Stimulated activated naive CD8-positive, alpha-beta T cell treated with anti-CD3 and anti-CD28 coated beads, Interleukin-15, Interleukin-2, amounts not matched to agents 100 ng/mL and 50 ng/mL, for 24 hours (primary cell): ENCODE measurements at regions not wholly inside any gene's neighbourhood (a gene's known extent, or its start where the extent isn't known, plus 50 kb on each side); places are given as distances from the start of the nearest gene placed in this dataset.

Source experiments
- H3K27ac Mint-ChIP-seq: one replicate; pipeline ENCODE4 v1.8.0; 2021; ENCODE audit warnings: mild to moderate bottlenecking, mixed read lengths
- H3K27me3 Mint-ChIP-seq: one replicate; pipeline ENCODE4 v1.8.0; 2021; ENCODE audit warnings: mixed read lengths
- H3K36me3 Mint-ChIP-seq: one replicate; pipeline ENCODE4 v1.8.0; 2021; ENCODE audit warnings: low read depth, mixed read lengths
- H3K4me1 Mint-ChIP-seq: one replicate; pipeline ENCODE4 v1.8.0; 2021; ENCODE audit warnings: low read depth, mixed read lengths
- H3K4me3 Mint-ChIP-seq: one replicate; pipeline ENCODE4 v1.8.0; 2021; ENCODE audit warnings: mild to moderate bottlenecking, mixed read lengths
- H3K9me3 Mint-ChIP-seq: one replicate; pipeline ENCODE4 v1.8.0; 2021; ENCODE audit warnings: mixed read lengths

GRCh38 chr5:144882739-144883283 is 712.1 kb downstream of the KCTD16 start:
- no peak overlapping the region for H3K27ac Mint-ChIP-seq
- H3K27me3 Mint-ChIP-seq = no peaks in the 10 kb centered on the region
- H3K4me1 Mint-ChIP-seq = no peaks in the 10 kb centered on the region
- H3K9me3 Mint-ChIP-seq = no peaks in the 10 kb centered on the region
- no peaks in the 10 kb centered on the region for H3K36me3 Mint-ChIP-seq
- H3K4me3 Mint-ChIP-seq = no peak overlapping the region

DNA sequence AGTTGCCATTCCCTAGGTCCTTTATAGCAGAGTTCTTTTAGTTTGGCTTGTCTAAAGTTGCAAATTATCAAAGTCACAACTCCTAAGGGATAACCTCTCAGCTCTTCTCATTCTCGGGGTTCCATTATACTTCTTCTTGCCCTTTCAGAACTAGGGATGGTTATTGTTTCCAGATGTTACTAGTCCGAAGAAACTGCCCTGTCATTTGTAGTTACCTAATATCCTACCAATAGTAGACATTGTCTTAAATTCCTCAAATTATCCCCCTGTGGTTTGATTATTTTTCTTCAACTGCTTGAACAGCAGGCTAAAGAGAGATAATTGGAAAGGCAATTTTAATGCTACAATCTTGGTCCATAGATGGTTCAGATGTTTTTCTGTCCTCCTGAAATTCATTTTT is 709.8 kb downstream of the KCTD16 start:
- Mint-ChIP-seq H3K36me3 (no peaks in the 10 kb centered on the region), H3K27me3 (no peaks in the 10 kb centered on the region), H3K4me1 (no peaks in the 10 kb centered on the region), H3K4me3 (no peak overlapping the region), H3K9me3 (no peaks in the 10 kb centered on the region), H3K27ac (no peak overlapping the region)

- H3K27me3 Mint-ChIP-seq = no peaks in the 10 kb centered on the region
- no peaks in the 10 kb centered on the region for H3K9me3 Mint-ChIP-seq
- H3K4me1 Mint-ChIP-seq = no peaks in the 10 kb centered on the region
- H3K4me3 Mint-ChIP-seq = no peak overlapping the region
- no peaks in the 10 kb centered on the region for H3K36me3 Mint-ChIP-seq
- no peak overlapping the region for H3K27ac Mint-ChIP-seq
Measured at GRCh38 chr5:144876990-144877389, 706.3 kb downstream of the KCTD16 start.

- Mint-ChIP-seq H3K9me3 (no peaks in the 10 kb centered on the region), H3K36me3 (no peaks in the 10 kb centered on the region), H3K27me3 (no peaks in the 10 kb centered on the region), H3K4me3 (no peak overlapping the region), H3K27ac (no peak overlapping the region), H3K4me1 (no peaks in the 10 kb centered on the region)
Measured at GRCh38 chr5:144873076-144873475, 702.4 kb downstream of the KCTD16 start.

DNA sequence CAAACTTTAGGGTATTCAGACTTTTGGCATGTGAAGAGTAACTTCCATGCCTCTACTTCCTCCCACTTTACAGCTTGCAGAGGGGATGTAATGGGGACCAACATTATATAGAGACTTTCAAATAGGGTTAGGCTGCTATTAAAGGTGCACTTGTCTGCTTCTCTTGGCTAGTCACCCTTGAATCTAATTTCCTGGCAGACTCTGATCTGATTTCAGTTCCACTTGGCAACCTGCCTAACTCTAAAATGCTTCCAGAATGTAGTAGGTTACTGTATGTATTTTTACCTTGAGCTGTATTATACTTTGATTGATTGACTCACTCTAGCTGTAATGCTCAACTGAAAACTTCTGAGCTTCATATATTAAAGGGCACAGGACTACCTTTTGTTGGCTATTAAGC is 693.4 kb downstream of the KCTD16 start:
- no peaks in the 10 kb centered on the region for H3K27me3 Mint-ChIP-seq
- no peak overlapping the region for H3K4me3 Mint-ChIP-seq
- H3K27ac Mint-ChIP-seq = no peak overlapping the region
- H3K9me3 Mint-ChIP-seq = peaks cover 8% of the 10 kb centered on the region
- no peaks in the 10 kb centered on the region for H3K36me3 Mint-ChIP-seq
- no peaks in the 10 kb centered on the region for H3K4me1 Mint-ChIP-seq

GRCh38 chr5:144857454-144857853 is 686.8 kb downstream of the KCTD16 start:
- Mint-ChIP-seq H3K4me3 (no peak overlapping the region), H3K27me3 (no peaks in the 10 kb centered on the region), H3K9me3 (peaks cover 4% of the 10 kb centered on the region), H3K4me1 (no peaks in the 10 kb centered on the region), H3K27ac (no peak overlapping the region), H3K36me3 (no peaks in the 10 kb centered on the region)

DNA sequence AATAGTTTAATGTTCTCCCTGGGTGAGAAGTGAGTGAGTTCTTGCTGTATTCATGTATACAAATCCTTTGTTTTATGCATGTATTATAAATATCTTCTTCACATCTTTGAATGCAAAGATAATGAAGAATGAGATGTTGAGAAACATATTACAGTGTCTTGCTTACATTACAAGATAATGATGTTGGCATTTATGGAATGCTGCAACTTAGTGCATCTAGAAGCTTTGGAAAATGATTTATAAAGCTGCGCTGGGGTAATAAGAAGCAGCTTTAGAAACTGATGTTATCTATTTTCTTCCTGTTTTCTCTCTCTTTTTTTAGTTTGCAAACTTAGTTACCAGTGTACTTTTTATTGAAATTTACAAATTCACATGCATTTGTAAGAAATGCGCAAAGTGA is 673.4 kb downstream of the KCTD16 start:
- Mint-ChIP-seq H3K4me3 (no peak overlapping the region), H3K27me3 (no peaks in the 10 kb centered on the region), H3K9me3 (peaks cover 12% of the 10 kb centered on the region), H3K27ac (no peak overlapping the region), H3K36me3 (no peaks in the 10 kb centered on the region), H3K4me1 (no peaks in the 10 kb centered on the region)

DNA sequence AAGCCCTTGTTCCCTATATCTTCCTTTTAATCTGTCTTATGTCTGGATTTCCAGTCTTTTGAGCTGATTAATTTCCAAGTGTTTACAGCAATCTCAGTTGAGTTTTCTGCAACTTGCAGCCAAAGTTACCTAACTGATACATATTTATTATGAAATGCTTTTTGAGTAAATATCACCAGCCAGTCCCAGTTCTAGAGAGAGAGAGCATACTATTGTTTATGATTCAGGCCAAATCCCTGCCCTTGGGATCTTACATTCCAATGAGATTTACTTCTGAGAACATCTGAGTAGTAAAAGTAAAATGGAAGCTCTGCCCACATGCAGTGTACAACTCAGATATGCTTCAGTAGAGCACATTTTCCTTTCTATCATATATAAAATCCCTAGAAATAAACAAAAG is 661.7 kb downstream of the KCTD16 start:
- Mint-ChIP-seq H3K27ac (no peak overlapping the region), H3K9me3 (peaks cover 11% of the 10 kb centered on the region), H3K27me3 (no peaks in the 10 kb centered on the region), H3K4me3 (no peak overlapping the region), H3K36me3 (no peaks in the 10 kb centered on the region), H3K4me1 (no peaks in the 10 kb centered on the region)

- H3K27me3 Mint-ChIP-seq = no peaks in the 10 kb centered on the region
- no peaks in the 10 kb centered on the region for H3K4me1 Mint-ChIP-seq
- peaks cover 11% of the 10 kb centered on the region for H3K9me3 Mint-ChIP-seq
- no peak overlapping the region for H3K4me3 Mint-ChIP-seq
- H3K27ac Mint-ChIP-seq = no peak overlapping the region
- H3K36me3 Mint-ChIP-seq = no peaks in the 10 kb centered on the region
Measured at GRCh38 chr5:144831650-144832049, 661.0 kb downstream of the KCTD16 start.

- H3K36me3 Mint-ChIP-seq = no peaks in the 10 kb centered on the region
- H3K27me3 Mint-ChIP-seq = no peaks in the 10 kb centered on the region
- no peaks in the 10 kb centered on the region for H3K4me1 Mint-ChIP-seq
- no peak overlapping the region for H3K4me3 Mint-ChIP-seq
- no peaks in the 10 kb centered on the region for H3K9me3 Mint-ChIP-seq
- no peak overlapping the region for H3K27ac Mint-ChIP-seq
Measured at GRCh38 chr5:144822503-144822902, 651.8 kb downstream of the KCTD16 start.

DNA sequence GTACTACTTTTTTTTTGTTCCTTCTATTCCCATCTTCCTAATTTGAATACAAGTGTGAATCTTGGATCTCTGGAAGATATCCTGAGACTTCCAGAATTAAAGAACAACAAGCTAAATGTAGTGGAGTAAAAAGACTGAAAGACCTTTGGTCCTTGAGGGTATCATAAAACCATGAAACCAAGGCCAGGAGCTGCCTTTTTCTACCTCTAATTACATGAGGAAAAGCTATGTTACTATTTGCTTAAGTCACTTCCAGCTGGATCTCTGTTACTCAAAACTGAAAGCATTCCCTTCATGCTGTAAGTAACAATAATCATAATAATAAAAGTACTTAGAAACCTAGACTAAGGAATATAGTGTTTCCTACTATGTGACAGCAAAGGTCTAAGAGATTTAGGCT is 649.6 kb downstream of the KCTD16 start:
- H3K4me1 Mint-ChIP-seq = no peaks in the 10 kb centered on the region

DNA sequence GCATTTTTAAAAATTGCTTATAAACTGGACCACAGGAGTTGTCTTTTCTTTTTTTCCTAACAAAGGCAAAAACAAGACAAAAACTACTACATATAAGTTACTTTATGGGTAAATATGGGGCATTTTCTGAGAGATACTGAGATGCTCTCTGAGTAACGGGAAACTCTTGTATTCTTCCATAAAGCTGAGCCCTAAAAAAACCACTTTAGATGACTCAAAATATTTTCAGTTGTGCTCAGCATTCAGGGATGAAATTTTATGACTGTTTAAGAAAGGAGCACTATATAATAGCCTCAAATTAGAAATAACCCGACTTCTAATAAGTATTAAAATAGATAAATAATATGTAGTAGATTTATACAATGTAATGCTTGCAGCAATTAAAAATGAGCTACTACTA is 644.5 kb downstream of the KCTD16 start:
- Mint-ChIP-seq H3K4me3 (no peak overlapping the region), H3K27me3 (no peaks in the 10 kb centered on the region), H3K4me1 (no peaks in the 10 kb centered on the region)

More for the DNA sequence above, 649.6 kb downstream of the KCTD16 start:
- Mint-ChIP-seq H3K9me3 (peaks cover 8% of the 10 kb centered on the region), H3K27me3 (no peaks in the 10 kb centered on the region), H3K36me3 (no peaks in the 10 kb centered on the region), H3K4me3 (no peak overlapping the region), H3K27ac (no peak overlapping the region)

GRCh38 chr5:144812763-144813162 is 642.1 kb downstream of the KCTD16 start:
- Mint-ChIP-seq H3K27me3 (no peaks in the 10 kb centered on the region), H3K9me3 (peaks cover 8% of the 10 kb centered on the region), H3K27ac (no peak overlapping the region), H3K4me1 (no peaks in the 10 kb centered on the region), H3K4me3 (no peak overlapping the region), H3K36me3 (no peaks in the 10 kb centered on the region)

More for the DNA sequence above, 644.5 kb downstream of the KCTD16 start:
- H3K36me3 Mint-ChIP-seq = no peaks in the 10 kb centered on the region
- peaks cover 8% of the 10 kb centered on the region for H3K9me3 Mint-ChIP-seq
- H3K27ac Mint-ChIP-seq = no peak overlapping the region

DNA sequence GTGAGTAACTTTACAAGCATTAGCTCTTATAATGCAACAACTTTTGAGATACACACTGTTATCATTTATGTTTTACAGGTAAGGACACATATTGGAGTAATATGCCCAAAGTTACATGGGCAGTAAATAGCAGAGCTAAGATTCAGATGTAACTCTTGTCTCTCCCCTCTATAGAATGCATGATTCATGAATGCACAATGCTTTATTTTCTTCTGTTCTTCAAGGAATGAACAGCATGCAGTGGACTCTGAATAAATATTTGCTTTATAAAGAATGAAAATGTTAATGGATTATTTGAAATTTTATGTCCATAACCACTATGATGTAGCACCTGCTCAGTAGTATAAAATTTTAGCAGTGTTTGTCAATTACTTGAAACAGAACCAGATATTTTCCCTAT is 629.5 kb downstream of the KCTD16 start:
- Mint-ChIP-seq H3K27me3 (no peaks in the 10 kb centered on the region), H3K27ac (no peak overlapping the region), H3K9me3 (no peaks in the 10 kb centered on the region), H3K36me3 (no peaks in the 10 kb centered on the region), H3K4me1 (no peaks in the 10 kb centered on the region), H3K4me3 (no peak overlapping the region)

DNA sequence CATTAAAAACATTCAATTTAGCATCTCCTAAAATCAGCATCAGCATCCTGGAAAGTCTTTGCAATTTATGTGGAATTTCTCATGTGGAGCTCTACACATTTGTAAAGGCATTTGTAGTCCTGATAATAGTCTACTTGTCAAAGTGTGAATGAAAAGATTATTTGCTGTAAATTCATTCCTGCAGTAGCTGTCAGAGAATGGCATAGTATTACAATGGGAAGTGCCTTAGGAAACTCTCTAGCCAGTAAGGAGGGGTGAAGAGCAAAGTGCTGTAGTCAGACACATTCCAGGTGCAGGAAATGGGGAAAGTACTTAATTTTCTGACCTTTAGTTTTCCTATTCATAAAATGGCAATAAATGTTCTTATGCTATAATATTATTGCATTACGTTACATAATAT is 627.9 kb downstream of the KCTD16 start:
- Mint-ChIP-seq H3K4me1 (no peaks in the 10 kb centered on the region), H3K4me3 (no peak overlapping the region), H3K9me3 (peaks cover 10% of the 10 kb centered on the region), H3K27ac (no peak overlapping the region), H3K27me3 (no peaks in the 10 kb centered on the region), H3K36me3 (no peaks in the 10 kb centered on the region)

GRCh38 chr5:144794922-144795321 is 624.2 kb downstream of the KCTD16 start:
- H3K36me3 Mint-ChIP-seq = no peaks in the 10 kb centered on the region
- H3K4me1 Mint-ChIP-seq = no peaks in the 10 kb centered on the region
- H3K4me3 Mint-ChIP-seq = no peak overlapping the region
- H3K27me3 Mint-ChIP-seq = no peaks in the 10 kb centered on the region
- H3K27ac Mint-ChIP-seq = no peak overlapping the region
- peaks cover 24% of the 10 kb centered on the region for H3K9me3 Mint-ChIP-seq
